Astrocyte (in vitro differentiated cells and primary cell): ENCODE measurements at regions not wholly inside any gene's neighbourhood (a gene's known extent, or its start where the extent isn't known, plus 50 kb on each side); places are given as distances from the start of the nearest gene placed in this dataset.

Source experiments
- EZH2 ChIP-seq: IDR thresholded peaks from 2 replicates; pipeline ENCODE4 v1.6.1; 2012; ENCODE audit warnings: mild to moderate bottlenecking, low read length, inconsistent platforms; ENCODE audit not compliant: insufficient read depth
- TF ChIP-seq, protein P1 (sequence below): IDR thresholded peaks from 2 replicates; pipeline ENCODE4 v1.5.1; 2011; ENCODE audit warnings: low read depth, mild to moderate bottlenecking, inconsistent platforms, low read length, moderate library complexity; ENCODE audit not compliant: insufficient read depth

DNA sequence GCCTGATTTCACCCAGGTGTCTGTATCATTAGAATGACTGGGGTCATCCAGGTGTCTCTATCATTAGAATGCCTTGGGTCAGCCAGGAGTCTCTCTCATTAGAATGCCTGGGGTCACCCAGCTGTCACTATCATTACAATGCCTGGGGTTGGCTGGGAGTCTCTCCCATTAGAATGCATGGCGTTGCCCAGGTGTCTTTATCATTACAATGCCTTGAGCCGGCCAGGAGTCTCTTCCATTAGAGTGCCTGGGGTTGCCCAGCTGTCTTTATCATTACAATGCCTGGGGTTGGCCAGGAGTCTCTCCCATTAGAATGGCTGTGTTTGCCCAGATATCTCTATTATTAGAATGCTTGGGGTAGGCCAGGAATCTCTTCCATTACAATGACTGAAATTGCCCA lies 61.6 kb downstream of the RNF187 start:
- TF ChIP-seq, protein P1, sequence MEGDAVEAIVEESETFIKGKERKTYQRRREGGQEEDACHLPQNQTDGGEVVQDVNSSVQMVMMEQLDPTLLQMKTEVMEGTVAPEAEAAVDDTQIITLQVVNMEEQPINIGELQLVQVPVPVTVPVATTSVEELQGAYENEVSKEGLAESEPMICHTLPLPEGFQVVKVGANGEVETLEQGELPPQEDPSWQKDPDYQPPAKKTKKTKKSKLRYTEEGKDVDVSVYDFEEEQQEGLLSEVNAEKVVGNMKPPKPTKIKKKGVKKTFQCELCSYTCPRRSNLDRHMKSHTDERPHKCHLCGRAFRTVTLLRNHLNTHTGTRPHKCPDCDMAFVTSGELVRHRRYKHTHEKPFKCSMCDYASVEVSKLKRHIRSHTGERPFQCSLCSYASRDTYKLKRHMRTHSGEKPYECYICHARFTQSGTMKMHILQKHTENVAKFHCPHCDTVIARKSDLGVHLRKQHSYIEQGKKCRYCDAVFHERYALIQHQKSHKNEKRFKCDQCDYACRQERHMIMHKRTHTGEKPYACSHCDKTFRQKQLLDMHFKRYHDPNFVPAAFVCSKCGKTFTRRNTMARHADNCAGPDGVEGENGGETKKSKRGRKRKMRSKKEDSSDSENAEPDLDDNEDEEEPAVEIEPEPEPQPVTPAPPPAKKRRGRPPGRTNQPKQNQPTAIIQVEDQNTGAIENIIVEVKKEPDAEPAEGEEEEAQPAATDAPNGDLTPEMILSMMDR, result no peak
- no peak for TF ChIP-seq EZH2
